SJSA1 (cell line): ENCODE measurements at regions not wholly inside any gene's neighbourhood (a gene's known extent, or its start where the extent isn't known, plus 50 kb on each side); places are given as distances from the start of the nearest gene placed in this dataset.
"Not testable (repeated sequence)": the region's sequence is repeated elsewhere in the genome, so short reads cannot be mapped to it uniquely, and the experiment has no call there.

Source experiments
- DNase-seq, 2 experiments: peaks; one replicate each; pipeline ENCODE4 v3.0.0-alpha.2; 2015 to 2020; ENCODE audit warnings: low spot score in 2 of 2, low read depth in 1 of 2
- H3K27ac ChIP-seq: fragments of 250-450 bp; sonication (Bioruptor Pico); 2 replicates; pipeline ENCODE4 v1.5.1; 2020; ENCODE audit warnings: mild to moderate bottlenecking, moderate library complexity
- H3K27me3 ChIP-seq: fragments of 250-450 bp; sonication (Bioruptor Pico); replicated peaks from 2 replicates; pipeline ENCODE4 v1.5.1; 2020; ENCODE audit warnings: mild to moderate bottlenecking, moderate library complexity
- H3K36me3 ChIP-seq: fragments of 250-450 bp; sonication (Bioruptor Pico); 2 replicates; pipeline ENCODE4 v1.5.1; 2020; ENCODE audit warnings: mild to moderate bottlenecking
- H3K4me1 ChIP-seq: fragments of 250-450 bp; sonication (Bioruptor Pico); replicated peaks from 2 replicates; pipeline ENCODE4 v1.6.1; 2021; ENCODE audit warnings: mild to moderate bottlenecking
- H3K4me3 ChIP-seq: fragments of 250-450 bp; sonication (Bioruptor Pico); 2 replicates; pipeline ENCODE4 v1.5.1; 2020; ENCODE audit warnings: mild to moderate bottlenecking
- H3K9me3 ChIP-seq: fragments of 250-450 bp; sonication (Bioruptor Pico); replicated peaks from 2 replicates; pipeline ENCODE4 v1.5.1; 2020; ENCODE audit warnings: mild to moderate bottlenecking

- no peaks in the 10 kb centered on the region for H3K27me3 ChIP-seq
- H3K9me3 ChIP-seq = no peaks in the 10 kb centered on the region
- no peak overlapping the region for H3K27ac ChIP-seq
- H3K4me1 ChIP-seq = no peaks in the 10 kb centered on the region
- H3K36me3 ChIP-seq = no peaks in the 10 kb centered on the region
- H3K4me3 ChIP-seq = no peak overlapping the region
- no peak for DNase-seq
Measured at GRCh38 chr1:192491804-192492554, 83.6 kb upstream of the RGS1 start.

GRCh38 chr1:192493584-192493983, 82.0 kb upstream of the RGS1 start:
- Histone ChIP-seq H3K9me3 (no peaks in the 10 kb centered on the region), H3K4me1 (no peaks in the 10 kb centered on the region), H3K27me3 (no peaks in the 10 kb centered on the region), H3K4me3 (no peak overlapping the region), H3K27ac (no peak overlapping the region), H3K36me3 (no peaks in the 10 kb centered on the region)
- no peak for DNase-seq

GRCh38 chr1:192496369-192497056, 79.1 kb upstream of the RGS1 start:
- H3K4me1 ChIP-seq = no peaks in the 10 kb centered on the region
- no peaks in the 10 kb centered on the region for H3K27me3 ChIP-seq

GRCh38 chr1:192497214-192497794, 78.3 kb upstream of the RGS1 start:
- Histone ChIP-seq H3K36me3 (no peaks in the 10 kb centered on the region), H3K27ac (no peak overlapping the region), H3K27me3 (no peaks in the 10 kb centered on the region), H3K4me3 (no peak overlapping the region), H3K9me3 (no peaks in the 10 kb centered on the region), H3K4me1 (no peaks in the 10 kb centered on the region)
- DNase-seq = no peak

More at GRCh38 chr1:192496369-192497056, 79.1 kb upstream of the RGS1 start:
- Histone ChIP-seq H3K4me3 (no peak overlapping the region), H3K36me3 (no peaks in the 10 kb centered on the region), H3K9me3 (no peaks in the 10 kb centered on the region), H3K27ac (no peak overlapping the region)
- no peak for DNase-seq

GRCh38 chr1:192498092-192498491, 77.5 kb upstream of the RGS1 start:
- H3K36me3 ChIP-seq, H3K4me3 ChIP-seq, H3K9me3 ChIP-seq, DNase-seq, H3K27ac ChIP-seq, H3K27me3 ChIP-seq, H3K4me1 ChIP-seq: not testable (repeated sequence)

- not testable (repeated sequence) for H3K36me3 ChIP-seq, H3K4me1 ChIP-seq, H3K4me3 ChIP-seq, H3K9me3 ChIP-seq, DNase-seq, H3K27ac ChIP-seq, H3K27me3 ChIP-seq
Measured at GRCh38 chr1:192499061-192499581, 76.5 kb upstream of the RGS1 start.

- not testable (repeated sequence) for H3K36me3 ChIP-seq
Measured at GRCh38 chr1:192500541-192500940, 75.0 kb upstream of the RGS1 start.

GRCh38 chr1:192506741-192507155, 68.8 kb upstream of the RGS1 start:
- no peak for DNase-seq
- Histone ChIP-seq H3K4me1 (no peaks in the 10 kb centered on the region), H3K4me3 (no peak overlapping the region), H3K36me3 (no peaks in the 10 kb centered on the region), H3K9me3 (no peaks in the 10 kb centered on the region), H3K27ac (no peak overlapping the region), H3K27me3 (no peaks in the 10 kb centered on the region)

More at GRCh38 chr1:192500541-192500940, 75.0 kb upstream of the RGS1 start:
- not testable (repeated sequence) for H3K4me3 ChIP-seq, H3K9me3 ChIP-seq, H3K4me1 ChIP-seq, H3K27ac ChIP-seq, DNase-seq, H3K27me3 ChIP-seq

- H3K4me3 ChIP-seq = no peak overlapping the region
- no peaks in the 10 kb centered on the region for H3K4me1 ChIP-seq
- H3K27me3 ChIP-seq = no peaks in the 10 kb centered on the region
- no peaks in the 10 kb centered on the region for H3K9me3 ChIP-seq
- DNase-seq = no peak
- no peaks in the 10 kb centered on the region for H3K36me3 ChIP-seq
- H3K27ac ChIP-seq = no peak overlapping the region
Measured at GRCh38 chr1:192512426-192513162, 63.0 kb upstream of the RGS1 start.

- H3K4me3 ChIP-seq = no peak overlapping the region
- H3K27ac ChIP-seq = no peak overlapping the region
- DNase-seq = no peak
- H3K27me3 ChIP-seq = no peaks in the 10 kb centered on the region
- H3K9me3 ChIP-seq = no peaks in the 10 kb centered on the region
- no peaks in the 10 kb centered on the region for H3K36me3 ChIP-seq
- no peaks in the 10 kb centered on the region for H3K4me1 ChIP-seq
Measured at GRCh38 chr1:192513196-192513595, 62.4 kb upstream of the RGS1 start.

- H3K36me3 ChIP-seq = no peaks in the 10 kb centered on the region
- H3K27ac ChIP-seq = no peak overlapping the region
- no peaks in the 10 kb centered on the region for H3K4me1 ChIP-seq
- no peak overlapping the region for H3K4me3 ChIP-seq
- DNase-seq = no peak
- H3K9me3 ChIP-seq = no peaks in the 10 kb centered on the region
- H3K27me3 ChIP-seq = no peaks in the 10 kb centered on the region
Measured at GRCh38 chr1:192513697-192514096, 61.9 kb upstream of the RGS1 start.

GRCh38 chr1:192516776-192517297, 58.7 kb upstream of the RGS1 start:
- no peaks in the 10 kb centered on the region for H3K27me3 ChIP-seq
- no peaks in the 10 kb centered on the region for H3K4me1 ChIP-seq
- no peak for DNase-seq
- no peak overlapping the region for H3K27ac ChIP-seq
- no peaks in the 10 kb centered on the region for H3K9me3 ChIP-seq
- H3K4me3 ChIP-seq = no peak overlapping the region
- H3K36me3 ChIP-seq = no peaks in the 10 kb centered on the region

GRCh38 chr1:192517716-192518355, 57.7 kb upstream of the RGS1 start:
- H3K4me3 ChIP-seq, H3K9me3 ChIP-seq, H3K27me3 ChIP-seq, DNase-seq, H3K27ac ChIP-seq, H3K4me1 ChIP-seq, H3K36me3 ChIP-seq: not testable (repeated sequence)
